Panc1 (cell line): ENCODE measurements at regions not wholly inside any gene's neighbourhood (a gene's known extent, or its start where the extent isn't known, plus 50 kb on each side); places are given as distances from the start of the nearest gene placed in this dataset.

Experiments
- ATAC-seq: fragments of 200-7000 bp; cut with Tn5 transposase; 2 replicates; pipeline ENCODE4 v1.9.1; 2020; ENCODE audit warnings: mild to moderate bottlenecking, moderate library complexity
- BruUV-seq: library from RNA; stranded (reverse); fragments of 400-500 nt; replicated peaks from 2 replicates; lab custom pipeline; 2021; lab: Mats Ljungman, UMichigan
- CTCF ChIA-PET: fragments of 300-600 bp; sonication (Branson Sonifier 250); formaldehyde crosslinking; loops from one replicate; lab custom pipeline; 2022; ENCODE audit warnings: antibody characterized with exemption; lab: Charles Lee
- POLR2A ChIA-PET: fragments of 300-600 bp; sonication (Branson Sonifier 250); formaldehyde crosslinking; loops from one replicate; lab custom pipeline; 2022; ENCODE audit warnings: antibody characterized with exemption; lab: Charles Lee
- DNase-seq: peaks from one replicate; pipeline ENCODE4 v3.0.0-alpha.2; 2010; ENCODE audit warnings: low read depth, low spot score
- H3K27ac ChIP-seq: 2 replicates; pipeline ENCODE4 v1.5.1; 2011; ENCODE audit warnings: mild to moderate bottlenecking, low read length, inconsistent platforms
- H3K27me3 ChIP-seq: fragments of 200-500 bp; sonication (Bioruptor generic); 2 replicates; pipeline ENCODE4 v1.6.0; 2014; ENCODE audit warnings: low read length, inconsistent platforms; ENCODE audit not compliant: control insufficient read depth, insufficient read depth
- H3K36me3 ChIP-seq: fragments of 200-500 bp; sonication (Bioruptor generic); 2 replicates; pipeline ENCODE4 v1.5.1; 2014; ENCODE audit warnings: inconsistent platforms, mild to moderate bottlenecking, low read length, moderate library complexity; ENCODE audit not compliant: control insufficient read depth, insufficient read depth
- H3K4me1 ChIP-seq: 2 replicates; pipeline ENCODE4 v1.5.1; 2011; ENCODE audit warnings: inconsistent platforms, mild to moderate bottlenecking, low read length, moderate library complexity; ENCODE audit not compliant: control insufficient read depth, insufficient read depth
- H3K4me3 ChIP-seq, 2 experiments: 2 replicates each; pipeline ENCODE4 v1.5.1; 2011 to 2012; ENCODE audit warnings: low read depth in 2 of 2, low read length in 2 of 2, mild to moderate bottlenecking in 2 of 2, inconsistent platforms in 1 of 2, moderate library complexity in 1 of 2
- H3K9me3 ChIP-seq: fragments of 200-500 bp; sonication (Bioruptor generic); 2 replicates; pipeline ENCODE4 v1.5.1; 2014; ENCODE audit warnings: low read depth, mild to moderate bottlenecking, inconsistent platforms, low read length, moderate library complexity; ENCODE audit not compliant: control insufficient read depth, insufficient read depth
- POLR2AphosphoS5 ChIP-seq: IDR thresholded peaks from 2 replicates; pipeline ENCODE4 v1.6.1; 2012; ENCODE audit warnings: mild to moderate bottlenecking, low read depth, low read length, moderate library complexity
- SIN3A ChIP-seq: IDR thresholded peaks from 2 replicates; pipeline ENCODE4 v1.6.1; 2012; ENCODE audit warnings: low read depth, mild to moderate bottlenecking, low read length, moderate library complexity, borderline replicate concordance; ENCODE audit not compliant: insufficient read depth
- TCF7L2 ChIP-seq: IDR thresholded peaks from 2 replicates; pipeline ENCODE4 v1.6.1; 2011; ENCODE audit warnings: mild to moderate bottlenecking, low read depth, low read length, inconsistent platforms
- in situ Hi-C: cut with HindIII; loops from 2 replicates; pipeline ENCODE4 v1.10.0; 2016; ENCODE audit warnings: low sequenced_read_pairs, low pct_unique_long_range_greater_than_20kb
- intact Hi-C: fragments of 100-400 bp; cut with micrococcal nuclease; formaldehyde crosslinking; loops from one replicate; pipeline ENCODE4 v1.10.0; 2022; ENCODE audit not compliant: unreplicated experiment
- TF ChIP-seq, protein P1 (sequence below), 2 experiments: IDR thresholded peaks; 2 replicates each; pipeline ENCODE4 v1.6.1; 2011 to 2012; ENCODE audit warnings: low read depth in 2 of 2, control low read depth in 1 of 2, low read length in 1 of 2, mild to moderate bottlenecking in 1 of 2, moderate library complexity in 1 of 2; ENCODE audit not compliant: insufficient read depth in 1 of 2
- TF ChIP-seq, protein P2 (sequence below): fragments of 450-650 bp; IDR thresholded peaks from 2 replicates; pipeline ENCODE4 v1.5.1; 2017; ENCODE audit warnings: mild to moderate bottlenecking

GRCh38 chr5:40141418-40141817 lies 538.3 kb upstream of the PTGER4 start:
- no peak for TF ChIP-seq TCF7L2
- no peak for TF ChIP-seq SIN3A
- TF ChIP-seq POLR2AphosphoS5 = no peak
- TF ChIP-seq, protein P1, sequence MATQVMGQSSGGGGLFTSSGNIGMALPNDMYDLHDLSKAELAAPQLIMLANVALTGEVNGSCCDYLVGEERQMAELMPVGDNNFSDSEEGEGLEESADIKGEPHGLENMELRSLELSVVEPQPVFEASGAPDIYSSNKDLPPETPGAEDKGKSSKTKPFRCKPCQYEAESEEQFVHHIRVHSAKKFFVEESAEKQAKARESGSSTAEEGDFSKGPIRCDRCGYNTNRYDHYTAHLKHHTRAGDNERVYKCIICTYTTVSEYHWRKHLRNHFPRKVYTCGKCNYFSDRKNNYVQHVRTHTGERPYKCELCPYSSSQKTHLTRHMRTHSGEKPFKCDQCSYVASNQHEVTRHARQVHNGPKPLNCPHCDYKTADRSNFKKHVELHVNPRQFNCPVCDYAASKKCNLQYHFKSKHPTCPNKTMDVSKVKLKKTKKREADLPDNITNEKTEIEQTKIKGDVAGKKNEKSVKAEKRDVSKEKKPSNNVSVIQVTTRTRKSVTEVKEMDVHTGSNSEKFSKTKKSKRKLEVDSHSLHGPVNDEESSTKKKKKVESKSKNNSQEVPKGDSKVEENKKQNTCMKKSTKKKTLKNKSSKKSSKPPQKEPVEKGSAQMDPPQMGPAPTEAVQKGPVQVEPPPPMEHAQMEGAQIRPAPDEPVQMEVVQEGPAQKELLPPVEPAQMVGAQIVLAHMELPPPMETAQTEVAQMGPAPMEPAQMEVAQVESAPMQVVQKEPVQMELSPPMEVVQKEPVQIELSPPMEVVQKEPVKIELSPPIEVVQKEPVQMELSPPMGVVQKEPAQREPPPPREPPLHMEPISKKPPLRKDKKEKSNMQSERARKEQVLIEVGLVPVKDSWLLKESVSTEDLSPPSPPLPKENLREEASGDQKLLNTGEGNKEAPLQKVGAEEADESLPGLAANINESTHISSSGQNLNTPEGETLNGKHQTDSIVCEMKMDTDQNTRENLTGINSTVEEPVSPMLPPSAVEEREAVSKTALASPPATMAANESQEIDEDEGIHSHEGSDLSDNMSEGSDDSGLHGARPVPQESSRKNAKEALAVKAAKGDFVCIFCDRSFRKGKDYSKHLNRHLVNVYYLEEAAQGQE (IDR thresholded peaks at IDR 0.05; ENCODE audit: insufficient read depth in 1 of 2, low read depth in 2 of 2, low read length in 1 of 2) = no peak
- TF ChIP-seq, protein P2, sequence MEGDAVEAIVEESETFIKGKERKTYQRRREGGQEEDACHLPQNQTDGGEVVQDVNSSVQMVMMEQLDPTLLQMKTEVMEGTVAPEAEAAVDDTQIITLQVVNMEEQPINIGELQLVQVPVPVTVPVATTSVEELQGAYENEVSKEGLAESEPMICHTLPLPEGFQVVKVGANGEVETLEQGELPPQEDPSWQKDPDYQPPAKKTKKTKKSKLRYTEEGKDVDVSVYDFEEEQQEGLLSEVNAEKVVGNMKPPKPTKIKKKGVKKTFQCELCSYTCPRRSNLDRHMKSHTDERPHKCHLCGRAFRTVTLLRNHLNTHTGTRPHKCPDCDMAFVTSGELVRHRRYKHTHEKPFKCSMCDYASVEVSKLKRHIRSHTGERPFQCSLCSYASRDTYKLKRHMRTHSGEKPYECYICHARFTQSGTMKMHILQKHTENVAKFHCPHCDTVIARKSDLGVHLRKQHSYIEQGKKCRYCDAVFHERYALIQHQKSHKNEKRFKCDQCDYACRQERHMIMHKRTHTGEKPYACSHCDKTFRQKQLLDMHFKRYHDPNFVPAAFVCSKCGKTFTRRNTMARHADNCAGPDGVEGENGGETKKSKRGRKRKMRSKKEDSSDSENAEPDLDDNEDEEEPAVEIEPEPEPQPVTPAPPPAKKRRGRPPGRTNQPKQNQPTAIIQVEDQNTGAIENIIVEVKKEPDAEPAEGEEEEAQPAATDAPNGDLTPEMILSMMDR = no peak
- no peaks in the 10 kb centered on the region for H3K27me3 ChIP-seq
- no peaks in the 10 kb centered on the region; the same call in 1 of the 2 replicates for H3K36me3 ChIP-seq
- ATAC-seq (no peak), DNase-seq (no peak)
- in situ Hi-C loops = no loop called here
- H3K4me1 ChIP-seq = no peaks in the 10 kb centered on the region
- ChIA-PET CTCF (interaction anchor here (0.6 kb wide), 1 partner anchor 557 kb away, joined by 3 read pairs; no protein-coding TSS in a partner anchor), POLR2A (no interaction called here)
- BruUV-seq = no TSS peak
- no peaks in the 10 kb centered on the region for H3K9me3 ChIP-seq
- no peak overlapping the region for H3K27ac ChIP-seq
- no peak overlapping the region for H3K4me3 ChIP-seq
- intact Hi-C loops = no loop called here

GRCh38 chr5:40137223-40137622 lies 542.5 kb upstream of the PTGER4 start:
- Histone ChIP-seq H3K9me3 (no peaks in the 10 kb centered on the region), H3K27ac (no peak overlapping the region), H3K4me3 (no peak overlapping the region), H3K27me3 (no peaks in the 10 kb centered on the region), H3K36me3 (no peaks in the 10 kb centered on the region; the same call in 1 of the 2 replicates), H3K4me1 (no peaks in the 10 kb centered on the region)
- no peak for TF ChIP-seq POLR2AphosphoS5
- no peak for TF ChIP-seq SIN3A
- TF ChIP-seq, protein P1 (IDR thresholded peaks at IDR 0.05; ENCODE audit: insufficient read depth in 1 of 2, low read depth in 2 of 2, low read length in 1 of 2) = no peak
- TF ChIP-seq, protein P2 = no peak
- TF ChIP-seq TCF7L2 = no peak
- in situ Hi-C loops = no loop called here
- intact Hi-C loops = no loop called here
- DNase-seq = no peak
- CTCF ChIA-PET = no interaction called here
- ATAC-seq = no peak
- no TSS peak for BruUV-seq
- POLR2A ChIA-PET = no interaction called here
